GM11168 (cell line): ENCODE measurements at regions not wholly inside any gene's neighbourhood (a gene's known extent, or its start where the extent isn't known, plus 50 kb on each side); places are given as distances from the start of the nearest gene placed in this dataset.

Experiments
- in situ Hi-C: fragments of 300-500 bp; cut with MboI; formaldehyde crosslinking; loops from one replicate; pipeline ENCODE4 v1.12.0; 2022; ENCODE audit warnings: low sequenced_read_pairs; ENCODE audit not compliant: unreplicated experiment

DNA sequence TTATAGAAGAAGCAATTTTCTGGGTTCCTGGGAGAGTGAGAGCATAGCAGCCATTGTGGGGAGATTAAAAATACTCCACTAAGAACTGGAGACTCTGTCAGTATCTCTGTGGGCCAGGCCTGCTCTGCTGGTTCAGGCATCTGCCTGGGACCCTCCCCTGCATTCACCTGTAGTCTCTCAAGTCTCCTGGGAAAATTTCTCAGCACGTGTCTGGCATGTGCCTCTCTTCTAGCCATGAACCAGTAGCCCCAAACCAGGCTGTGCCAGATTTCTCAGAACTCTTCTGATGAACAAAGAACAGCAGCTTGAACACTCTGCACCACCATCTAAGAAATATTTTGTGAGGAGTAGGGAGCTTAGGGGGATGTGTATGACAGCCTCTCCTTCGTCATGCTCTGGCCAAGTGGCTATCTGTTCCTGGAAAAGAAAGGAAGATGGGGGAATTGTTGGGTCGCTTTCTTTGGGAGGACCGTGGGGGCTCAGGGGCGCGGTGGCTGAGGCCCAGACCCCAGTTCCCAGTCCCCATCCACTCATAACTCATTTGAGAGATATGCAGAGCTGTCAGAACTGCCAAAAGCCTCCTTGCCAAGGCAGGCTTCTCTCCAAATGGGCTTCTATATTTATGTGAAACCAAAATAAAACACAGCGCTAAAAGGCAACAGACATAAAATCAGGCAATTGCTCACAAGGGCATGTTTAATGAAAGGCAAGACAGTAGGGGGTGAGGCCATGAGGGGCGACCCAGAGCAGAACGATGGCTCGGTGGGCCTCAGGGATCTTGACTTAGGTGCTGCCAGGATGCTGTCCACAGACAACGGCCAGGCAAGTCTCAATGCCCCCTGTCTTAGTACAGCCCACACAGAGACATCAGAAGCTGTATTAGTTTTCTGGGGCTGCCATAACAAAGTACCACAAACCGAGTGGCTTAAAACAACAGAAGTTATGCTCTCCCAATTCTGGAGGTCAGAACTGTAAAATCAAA, 114.7 kb upstream of the TNP1 start:
- in situ Hi-C loops = no loop called here

DNA sequence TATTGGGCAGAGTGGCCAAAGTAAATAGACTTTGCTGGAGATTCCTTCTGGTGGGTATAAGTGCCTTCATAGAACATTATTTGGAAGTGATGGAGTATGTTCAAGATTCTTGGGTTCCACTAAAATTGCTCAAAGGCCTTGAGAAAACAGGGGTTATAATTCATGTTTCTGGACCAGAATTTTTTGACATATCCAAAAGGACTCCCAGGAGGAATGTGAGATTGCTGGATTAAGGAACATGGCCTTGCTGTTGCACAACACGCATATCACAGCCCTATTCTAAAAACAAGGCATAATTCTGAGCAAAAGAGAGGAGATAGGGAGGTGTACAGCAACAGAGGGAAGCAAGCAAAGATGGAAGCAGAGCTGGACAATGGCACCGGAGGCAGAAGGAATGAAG, 111.7 kb upstream of the TNP1 start:
- in situ Hi-C loops = no loop called here

DNA sequence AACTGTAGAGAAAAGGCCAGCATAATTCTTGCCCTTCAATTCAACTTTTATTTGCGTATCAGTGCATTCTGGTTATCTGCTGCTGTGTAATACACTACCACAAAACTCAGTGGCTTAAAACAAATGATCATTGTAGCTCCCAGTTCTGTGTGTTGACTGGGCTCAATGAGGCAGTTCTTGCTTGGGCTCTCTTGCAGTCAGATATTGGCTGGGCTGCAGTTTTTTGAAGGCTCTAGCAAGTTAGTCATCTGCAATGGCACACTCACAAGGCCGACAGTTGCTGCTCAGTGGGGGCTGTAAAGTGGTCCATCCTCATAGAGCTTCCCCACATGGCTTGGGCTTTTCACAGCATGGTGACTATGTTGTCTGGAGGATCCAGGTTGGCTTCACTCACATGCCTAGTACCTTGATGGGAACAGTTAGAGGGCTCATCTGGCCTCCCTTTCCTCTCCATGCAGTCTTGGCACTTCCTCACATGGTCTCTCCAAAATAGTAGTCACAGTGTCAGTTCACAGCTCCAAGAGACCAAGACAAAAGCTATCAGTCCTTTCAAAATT, 110.6 kb upstream of the TNP1 start:
- in situ Hi-C loops = no loop called here

DNA sequence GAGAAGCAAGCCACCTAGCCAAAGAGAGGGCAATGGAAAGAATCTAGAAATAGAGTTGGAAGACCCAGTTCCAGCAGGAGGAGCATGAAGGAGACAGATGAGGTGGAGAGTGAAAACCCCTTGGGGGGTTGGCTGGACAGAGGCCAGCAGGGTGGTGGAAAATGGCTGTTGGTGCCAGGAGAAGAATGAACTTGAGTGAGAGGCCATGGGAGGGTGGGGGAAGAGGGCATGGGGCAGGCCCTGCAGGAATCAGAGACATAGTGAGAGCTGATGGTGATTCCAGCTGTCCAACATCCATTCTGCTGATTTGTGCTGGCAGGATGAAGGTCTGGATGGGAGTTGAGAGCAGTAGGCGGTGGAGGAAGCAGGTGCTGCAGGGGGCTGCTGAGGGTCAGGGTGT, 108.0 kb upstream of the TNP1 start:
- in situ Hi-C loops = no loop called here

DNA sequence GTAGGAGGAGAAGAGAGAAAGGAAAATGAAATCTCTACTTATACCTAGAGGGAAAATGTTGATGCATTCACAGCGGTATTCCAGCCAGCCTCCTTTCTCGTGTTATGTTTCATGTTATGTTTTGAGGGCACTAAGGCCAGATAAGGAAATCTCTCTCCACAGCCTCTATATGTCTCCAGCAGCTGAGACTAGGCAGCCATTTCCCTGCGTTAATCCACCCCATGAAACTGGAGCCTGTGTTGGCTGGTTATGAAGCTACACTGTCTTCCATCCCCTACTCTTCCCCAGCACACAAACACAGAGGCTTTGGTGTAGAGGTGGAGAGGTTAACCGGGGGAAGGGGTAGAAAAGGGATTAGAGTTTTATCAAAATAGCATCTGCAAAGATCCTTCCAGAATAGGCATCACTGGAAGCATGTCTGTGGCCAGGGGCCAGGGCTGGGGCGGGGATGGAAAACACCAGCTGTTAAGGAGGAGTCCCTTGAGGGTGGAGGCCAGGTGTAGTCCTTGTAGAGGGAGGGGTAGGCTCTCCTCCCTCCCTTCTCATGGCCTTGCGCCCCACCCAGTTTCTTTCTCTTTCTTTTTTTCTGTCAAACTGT, 100.9 kb upstream of the TNP1 start:
- in situ Hi-C loops = no loop called here

DNA sequence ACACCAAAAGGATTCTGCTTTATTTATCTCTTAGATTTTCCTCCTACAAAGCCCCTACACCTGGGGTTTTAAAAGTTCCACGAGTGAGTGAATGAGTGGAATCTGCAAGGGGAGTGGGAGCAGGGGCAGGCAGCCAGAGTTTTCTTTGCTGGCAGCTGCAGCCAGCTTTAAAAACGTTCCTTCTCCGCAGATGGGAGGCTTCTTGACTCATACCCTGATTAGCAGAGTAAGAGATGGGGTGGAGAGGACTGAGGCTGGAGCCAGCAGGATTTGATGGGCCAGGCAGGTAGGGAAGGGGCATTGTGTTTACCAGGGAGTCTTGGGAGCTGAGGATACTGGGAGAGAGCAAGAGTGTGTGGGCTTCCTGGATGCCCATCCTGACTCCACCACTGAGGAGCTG, 99.6 kb upstream of the TNP1 start:
- in situ Hi-C loops = no loop called here

DNA sequence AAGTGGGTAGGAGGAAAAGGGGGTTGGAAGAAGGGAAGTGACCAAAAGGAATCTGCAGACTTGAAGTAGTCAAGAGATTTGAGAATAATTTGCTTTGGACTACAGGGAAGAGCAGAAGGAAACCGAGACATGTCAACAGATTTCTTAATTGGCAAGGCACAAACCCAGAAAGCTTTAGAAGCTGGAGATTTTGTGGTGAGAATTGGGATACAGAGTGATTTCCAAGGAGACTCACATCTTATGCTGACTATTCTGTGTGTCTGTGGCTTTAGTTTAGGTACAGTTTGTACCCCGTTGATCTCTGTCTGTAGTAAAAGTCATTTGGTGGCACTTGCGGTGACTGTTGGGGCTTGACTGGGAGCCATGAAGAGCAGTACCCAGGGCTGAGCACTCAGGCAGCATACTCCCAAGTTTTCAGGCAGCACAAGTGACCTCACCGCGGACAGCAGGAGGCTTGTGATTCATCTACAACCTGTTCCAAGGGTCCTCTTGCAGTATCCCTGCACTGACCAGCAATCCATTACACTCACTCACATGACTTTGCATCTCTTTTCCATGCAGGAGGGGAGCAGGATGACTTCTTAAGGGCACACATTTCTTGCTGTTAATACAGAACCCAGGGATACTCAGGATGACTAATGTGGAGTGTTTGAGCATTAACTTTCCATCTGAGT, 97.1 kb upstream of the TNP1 start:
- in situ Hi-C loops = no loop called here

DNA sequence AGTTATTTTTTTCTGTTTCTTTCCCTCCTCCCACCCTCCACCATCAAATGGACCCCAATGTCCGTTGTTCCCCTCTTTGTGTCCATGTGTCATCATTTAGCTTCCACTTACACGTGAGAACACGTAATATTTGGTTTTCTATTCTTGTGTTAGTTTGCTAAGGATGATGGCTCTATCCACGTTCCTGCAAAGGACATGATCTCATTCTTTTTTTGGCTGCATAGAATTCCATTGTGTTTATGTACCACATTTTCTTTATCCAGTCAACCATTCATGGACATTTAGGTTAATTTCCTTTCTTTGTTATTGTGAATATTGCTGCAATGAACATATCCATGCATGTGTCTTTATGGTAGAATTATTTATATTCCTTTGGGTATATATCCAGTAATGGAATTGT, 91.3 kb upstream of the TNP1 start:
- in situ Hi-C loops = no loop called here

DNA sequence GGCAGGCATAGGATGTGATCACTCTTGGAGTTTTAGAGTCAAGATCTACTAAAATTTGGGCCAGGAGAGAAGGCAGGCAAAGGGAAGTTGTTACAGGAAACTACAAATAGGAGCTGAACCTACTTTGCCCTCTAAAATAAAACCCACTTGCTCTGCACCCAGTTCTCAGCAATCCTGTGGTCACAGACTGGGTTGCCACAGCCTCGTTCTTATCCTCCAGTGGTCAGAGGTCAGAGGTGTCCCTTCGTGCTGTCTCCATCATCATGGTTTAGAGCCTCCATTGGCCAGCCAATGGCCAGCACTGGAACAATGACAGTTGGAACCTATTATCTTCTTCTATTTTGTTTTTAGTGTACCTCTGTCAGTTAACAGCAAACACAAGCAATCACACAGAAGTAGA, 90.7 kb upstream of the TNP1 start:
- in situ Hi-C loops = no loop called here

DNA sequence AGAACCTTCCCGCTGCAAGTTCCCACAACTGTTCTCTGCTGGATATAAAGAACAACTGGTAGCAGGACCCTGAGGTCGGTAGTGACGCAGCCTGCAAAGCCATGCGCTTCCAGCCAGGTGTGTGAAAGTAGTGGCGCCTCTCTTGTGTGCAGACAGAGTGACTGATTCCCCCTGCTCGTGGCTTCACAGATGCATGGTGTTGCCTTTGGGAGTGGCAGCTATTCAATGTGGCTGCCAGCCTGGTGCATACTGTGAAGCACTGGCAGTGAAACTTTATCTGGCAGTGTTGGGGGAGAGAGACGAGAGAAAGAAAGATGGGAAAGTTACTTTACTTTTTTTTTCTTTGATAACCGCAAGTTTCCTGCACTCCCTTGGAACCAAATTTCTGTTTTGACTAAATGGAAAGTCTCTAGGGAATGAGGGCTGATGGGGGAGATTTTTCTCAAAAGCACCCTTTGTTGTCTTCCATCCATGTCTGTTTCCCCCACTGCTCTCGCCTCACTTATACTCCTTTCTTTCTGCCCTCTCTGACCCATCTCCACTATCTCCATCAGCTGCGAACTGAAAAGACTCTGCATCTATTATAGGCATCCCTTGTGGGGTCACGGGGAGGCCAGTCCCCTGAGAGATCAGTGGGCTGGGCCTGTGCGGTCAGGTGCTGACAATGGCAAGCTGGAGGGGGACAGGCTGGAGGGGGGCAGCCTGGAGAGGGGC, 90.0 kb upstream of the TNP1 start:
- in situ Hi-C loops = no loop called here

DNA sequence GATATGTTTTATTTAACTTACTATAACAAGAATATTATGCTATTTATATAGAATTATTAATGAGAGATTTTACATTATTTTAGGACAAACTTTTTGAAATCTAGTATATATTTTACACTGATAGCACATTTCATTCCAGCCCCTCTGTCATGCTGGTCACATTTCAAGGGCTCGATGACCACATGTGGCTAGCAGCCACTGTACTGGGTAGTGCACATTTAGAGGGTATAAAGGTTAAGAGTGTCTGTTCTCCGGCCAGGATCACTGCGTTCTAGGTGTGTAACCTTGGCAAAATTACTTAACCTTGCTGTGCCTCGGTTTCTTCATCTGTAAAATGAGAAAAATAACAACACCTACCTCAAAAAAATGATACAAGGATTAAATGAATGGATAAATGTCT, 87.2 kb upstream of the TNP1 start:
- in situ Hi-C loops = no loop called here

DNA sequence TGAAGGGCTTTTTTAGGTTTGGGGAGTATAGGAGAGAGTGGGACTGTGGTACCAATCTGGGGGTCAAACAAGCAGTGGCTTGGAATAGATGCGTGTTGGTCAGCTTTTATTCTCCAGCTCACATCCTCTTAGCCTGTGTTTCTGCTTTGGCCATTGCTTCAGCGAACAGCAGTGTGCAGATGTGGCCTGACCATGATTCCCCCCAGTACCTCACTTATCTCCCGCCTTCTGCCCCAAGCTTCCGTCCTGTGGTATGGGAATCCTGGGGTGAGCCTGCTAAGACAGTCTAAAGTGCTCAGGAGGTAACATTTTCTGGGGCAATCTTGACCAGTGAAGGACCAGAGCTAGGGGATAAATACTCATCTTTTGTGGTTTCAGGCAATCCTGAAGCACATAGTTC, 84.9 kb upstream of the TNP1 start:
- in situ Hi-C loops = no loop called here

DNA sequence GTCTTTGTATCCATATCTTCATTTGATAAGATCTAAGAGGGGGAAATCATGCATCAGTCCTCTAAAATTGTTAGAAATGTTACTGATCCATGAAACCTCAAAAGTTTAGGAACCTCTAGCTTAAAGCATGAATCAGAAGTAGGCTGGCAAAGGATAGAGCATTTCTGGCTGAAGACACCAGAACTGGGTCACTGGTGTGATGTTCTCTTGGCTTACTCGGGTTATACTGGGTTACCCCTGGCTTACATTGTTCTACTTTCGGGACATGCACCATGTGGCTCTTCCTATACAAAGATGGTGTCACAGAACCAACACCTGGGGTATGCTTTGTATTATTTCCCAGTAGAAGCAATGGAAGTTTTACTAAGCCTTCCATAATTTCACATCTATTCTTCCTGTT, 83.2 kb upstream of the TNP1 start:
- in situ Hi-C loops = no loop called here

DNA sequence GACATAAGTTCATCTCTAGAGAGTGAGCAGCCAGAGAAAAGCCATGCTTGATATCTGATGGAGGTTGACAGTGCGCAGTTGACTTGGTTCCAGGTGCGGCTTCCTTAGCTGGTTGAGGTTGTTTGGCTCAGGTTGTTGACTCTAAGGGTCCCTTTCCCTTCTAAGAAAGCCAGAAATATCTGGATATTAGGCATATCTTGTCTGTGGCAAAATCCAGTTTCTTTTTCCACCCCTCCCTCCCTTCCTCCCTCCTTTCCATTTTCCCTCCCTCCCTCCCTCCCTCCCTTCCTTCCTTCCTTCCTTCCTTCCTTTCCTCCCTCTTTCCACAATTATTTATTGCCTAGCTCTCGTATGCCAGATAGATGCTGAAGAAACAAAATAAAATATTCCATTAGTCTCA, 82.6 kb upstream of the TNP1 start:
- in situ Hi-C loops = no loop called here

DNA sequence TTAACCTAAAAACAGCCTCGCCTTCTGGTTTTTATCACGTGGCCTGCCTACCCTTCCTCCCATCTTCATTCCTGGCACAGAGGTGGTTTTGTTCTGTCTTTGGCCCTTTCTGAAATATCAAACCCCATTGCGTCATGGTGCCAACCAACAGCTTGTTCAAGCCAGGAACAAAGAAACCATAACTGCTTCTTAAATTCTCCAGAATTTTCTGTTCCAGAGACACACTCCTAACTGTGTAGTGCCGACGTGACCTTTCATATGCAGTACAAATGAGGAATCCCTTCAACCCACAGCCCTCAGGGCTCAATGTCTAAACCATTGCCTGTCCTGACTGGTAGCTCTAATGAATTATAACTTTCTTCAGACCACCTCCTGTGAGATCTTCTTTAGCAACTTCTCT, 82.2 kb upstream of the TNP1 start:
- in situ Hi-C loops = no loop called here

DNA sequence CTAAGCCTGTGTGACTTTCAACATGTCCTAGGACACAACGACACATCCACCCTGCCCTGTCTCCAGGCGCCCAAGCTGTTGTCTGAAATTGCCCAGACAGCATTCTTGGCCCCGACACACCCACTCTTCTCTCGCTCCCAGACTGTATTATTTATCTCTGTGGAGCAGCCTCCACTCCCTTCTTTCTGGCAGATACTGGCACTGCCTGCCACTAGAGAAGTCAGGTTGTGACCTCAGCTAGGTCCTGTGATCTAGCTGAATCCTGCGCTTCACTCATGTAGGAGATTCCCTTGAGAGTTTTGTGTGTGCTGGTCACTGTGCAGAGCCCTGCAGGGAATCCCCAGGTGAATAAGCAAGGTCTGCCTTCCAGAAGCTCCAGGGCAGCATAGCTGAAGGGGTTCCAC, 77.1 kb upstream of the TNP1 start:
- in situ Hi-C loops = no loop called here

DNA sequence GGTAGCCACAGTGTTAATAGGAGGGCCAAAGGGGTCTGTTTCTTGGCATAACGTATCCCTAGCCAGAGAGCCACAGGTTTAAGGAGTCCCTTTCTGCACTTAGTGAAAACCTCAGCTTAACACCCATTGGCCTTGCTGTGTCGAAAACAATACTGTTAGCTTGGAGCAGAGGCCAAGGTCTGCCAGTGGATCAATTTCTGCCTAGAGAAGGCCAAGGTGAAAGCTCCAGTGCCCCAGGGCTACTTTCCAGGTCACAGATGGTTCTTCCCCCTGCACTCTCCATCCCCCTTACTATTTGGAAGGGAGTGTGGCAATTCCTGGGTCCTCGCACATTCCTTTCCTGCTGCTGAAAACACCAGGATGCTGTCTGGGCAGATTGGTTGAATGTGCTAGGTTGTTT, 74.8 kb upstream of the TNP1 start:
- in situ Hi-C loops = no loop called here

DNA sequence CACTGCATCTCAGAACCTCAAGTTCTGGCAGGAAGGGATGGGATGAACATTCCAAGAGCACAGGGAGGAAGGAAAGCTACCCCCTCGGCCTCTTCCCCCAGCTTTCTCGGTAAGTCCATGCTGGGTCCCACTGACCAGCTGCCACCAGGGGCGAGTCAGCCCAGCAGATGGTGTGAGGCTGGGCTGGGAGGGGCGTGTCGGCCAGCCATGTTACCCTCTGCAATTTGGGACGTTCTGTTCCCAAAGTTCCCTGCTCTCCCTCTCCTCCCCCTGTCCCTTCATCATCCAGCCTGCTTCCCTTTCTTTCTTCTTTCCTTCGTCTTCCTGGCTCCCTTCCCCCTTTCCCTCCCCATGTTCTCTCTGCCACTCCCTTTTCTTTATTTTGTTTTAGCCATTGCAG, 74.3 kb upstream of the TNP1 start:
- in situ Hi-C loops = no loop called here

DNA sequence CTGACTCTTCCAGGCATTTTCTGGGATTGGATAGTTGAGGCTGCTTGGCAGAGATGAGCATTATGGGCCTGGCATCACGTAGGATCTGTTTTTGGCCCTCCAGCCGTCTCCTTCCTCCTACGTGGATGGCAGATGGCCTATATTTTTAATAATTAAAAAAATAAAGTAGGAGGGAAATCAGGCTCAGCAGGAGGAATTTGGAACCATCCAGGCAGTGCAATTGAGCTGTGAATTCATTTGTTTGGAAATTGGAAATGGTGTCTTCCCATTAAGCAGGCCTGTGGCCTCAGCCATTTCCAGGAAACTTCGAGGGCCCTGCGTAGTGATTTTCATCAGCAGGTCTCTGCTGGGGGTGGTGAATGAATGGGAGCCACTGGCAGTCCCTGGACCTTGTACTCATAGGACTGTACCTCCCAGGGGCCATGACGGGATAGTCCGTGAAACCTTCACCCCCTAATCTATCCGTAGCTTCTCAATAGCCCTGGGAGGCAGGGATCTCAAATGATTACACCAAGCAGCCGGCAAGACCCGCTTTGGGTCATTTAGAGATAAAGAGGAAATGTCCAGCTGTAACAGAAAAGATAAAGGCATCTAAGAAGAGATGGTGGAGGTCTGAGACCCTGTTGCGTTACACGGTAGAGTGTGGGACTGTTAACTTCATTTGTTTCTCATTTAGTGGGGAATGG, 73.1 kb upstream of the TNP1 start:
- in situ Hi-C loops = no loop called here
